ENCODE measurements at regions not wholly inside any gene's neighbourhood (a gene's known extent, or its start where the extent isn't known, plus 50 kb on each side); places are given as distances from the start of the nearest gene placed in this dataset.

DNA sequence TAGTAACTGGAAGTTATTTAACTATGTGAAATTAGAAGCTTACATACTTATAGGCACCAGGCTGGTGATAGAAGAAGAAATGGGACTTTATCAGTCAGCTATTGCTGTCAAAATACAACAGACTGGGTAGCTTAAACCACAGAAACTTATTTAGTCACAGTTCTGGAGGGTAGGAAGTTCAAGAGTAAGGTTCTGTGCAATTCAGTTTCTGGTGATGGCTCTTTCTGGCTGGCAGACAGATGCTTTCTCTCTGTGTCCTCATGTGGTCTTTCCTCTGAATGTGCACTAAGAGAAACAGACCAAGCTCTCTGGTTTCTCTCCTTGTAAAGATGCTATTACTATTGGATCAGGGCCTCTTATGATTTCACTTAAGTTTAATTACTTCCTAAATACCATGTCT is 92.1 kb upstream of the ANKRD50 start:
- no peak for TF ChIP-seq YY1 (IDR thresholded peaks at IDR 0.05; ENCODE audit: insufficient read depth, insufficient read length)
- TF ChIP-seq SUZ12 (IDR thresholded peaks at IDR 0.05; ENCODE audit: extremely low read depth, insufficient read depth, insufficient read length) = no peak

All from NT2/D1 (cell line).